HepG2 (cell line): ENCODE measurements at regions not wholly inside any gene's neighbourhood (a gene's known extent, or its start where the extent isn't known, plus 50 kb on each side); places are given as distances from the start of the nearest gene placed in this dataset.

Experiments
- ATAC-seq: fragments of 200-7000 bp; cut with Tn5 transposase; 3 replicates; pipeline ENCODE4 v1.9.1; 2020; ENCODE audit warnings: mild to moderate bottlenecking, moderate library complexity
- BruUV-seq: library from RNA; stranded (reverse); fragments of 400-500 nt; replicated peaks from 2 replicates; lab custom pipeline; 2021; lab: Mats Ljungman, UMichigan
- CTCF ChIA-PET: fragments of 300-600 bp; formaldehyde crosslinking; extraction: SDS; loops from one replicate; lab custom pipeline; 2021; ENCODE audit warnings: low total read pairs, inconsistent platforms, low intra/inter-chr PET ratio; lab: Yijun Ruan, JAX
- POLR2A ChIA-PET: fragments of 350-600 bp; sonication (Branson Sonifier 250); formaldehyde crosslinking; loops from one replicate; lab custom pipeline; 2020; ENCODE audit warnings: antibody characterized with exemption, inconsistent platforms; lab: Yijun Ruan, JAX
- DNase-seq: peaks from one replicate; pipeline ENCODE4 v3.0.0-alpha.2; 2015; ENCODE audit warnings: low spot score
- FAIRE-seq: peaks from 3 replicates; lab custom pipeline; 2011; peaks lifted over from hg19 to GRCh38; lab: Jason Lieb, UNC
- H2AFZ ChIP-seq: one replicate; pipeline ENCODE4 v1.6.1; 2011; ENCODE audit warnings: low read length, inconsistent platforms
- H3K27ac ChIP-seq: fragments of 300-600 bp; 3 replicates; pipeline ENCODE4 v1.8.0; 2011; ENCODE audit warnings: mixed run types, mild to moderate bottlenecking, mixed read lengths, low read length, inconsistent platforms; ENCODE audit not compliant: insufficient read depth; ENCODE audit errors: extremely low read length
- H3K27me3 ChIP-seq, 2 experiments: fragments of 200-600 bp in 1 of 2; 2 replicates in 1 of 2; 3 replicates in 1 of 2; pipeline versions ENCODE4 v1.6.0 to v1.8.0; 2011; ENCODE audit warnings: low read length in 2 of 2, mild to moderate bottlenecking in 2 of 2, moderate library complexity in 2 of 2, inconsistent platforms in 1 of 2; ENCODE audit not compliant: insufficient read depth in 2 of 2, control insufficient read depth in 1 of 2
- H3K36me3 ChIP-seq, 2 experiments: fragments of 200-600 bp in 1 of 2; replicated peaks in 1 of 2; 2 replicates in 1 of 2; 3 replicates in 1 of 2; pipeline versions ENCODE4 v1.5.1 to v1.8.0; 2011; ENCODE audit warnings: low read length in 2 of 2, inconsistent platforms in 1 of 2; ENCODE audit not compliant: insufficient read depth in 2 of 2, control insufficient read depth in 1 of 2
- H3K4me1 ChIP-seq: 2 replicates; pipeline ENCODE4 v1.5.1; 2012; ENCODE audit warnings: low read length, inconsistent platforms; ENCODE audit not compliant: insufficient read depth
- H3K4me2 ChIP-seq: 2 replicates; pipeline ENCODE4 v1.6.0; 2011; ENCODE audit warnings: low read depth, low read length, inconsistent platforms
- H3K4me3 ChIP-seq, 3 experiments: fragments of 200-600 bp in 1 of 3; sonication (generic), shearing (Covaris generic) in 1 of 3; replicated peaks in 1 of 3; 2 replicates each; pipeline ENCODE4 v1.5.1; 2011 to 2016; ENCODE audit warnings: low read length in 3 of 3, inconsistent platforms in 2 of 3, low read depth in 2 of 3, mild to moderate bottlenecking in 2 of 3, control low read depth in 1 of 3, mixed read lengths in 1 of 3; ENCODE audit not compliant: insufficient read depth in 1 of 3
- H3K79me2 ChIP-seq: one replicate; pipeline ENCODE4 v1.6.1; 2011; ENCODE audit warnings: low read length, inconsistent platforms; ENCODE audit not compliant: insufficient read depth
- H3K9ac ChIP-seq: 2 replicates; pipeline ENCODE4 v1.6.0; 2011; ENCODE audit warnings: mild to moderate bottlenecking, low read depth, low read length, inconsistent platforms; ENCODE audit not compliant: insufficient read depth
- H3K9me3 ChIP-seq: 2 replicates; pipeline ENCODE4 v1.5.1; 2012; ENCODE audit warnings: mild to moderate bottlenecking, low read length
- H4K20me1 ChIP-seq: 2 replicates; pipeline ENCODE4 v1.6.0; 2011; ENCODE audit warnings: inconsistent platforms, mild to moderate bottlenecking, low read length, moderate library complexity; ENCODE audit not compliant: insufficient read depth
- ARID2 ChIP-seq: sonication (generic); formaldehyde crosslinking; IDR thresholded peaks from 2 replicates; pipeline ENCODE4 v1.8.1; 2022; ENCODE audit warnings: mild to moderate bottlenecking, missing genetic modification reagents, borderline replicate concordance
- GTF3A ChIP-seq: sonication (generic); formaldehyde crosslinking; conservative IDR thresholded peaks from 2 replicates; pipeline ENCODE4 v1.4.0; 2020; ENCODE audit warnings: mild to moderate bottlenecking, missing genetic modification reagents
- MBNL3 ChIP-seq: fragments of 250-450 bp; sonication (Bioruptor Pico); conservative IDR thresholded peaks from 2 replicates; pipeline ENCODE4 v1.8.0; 2022; ENCODE audit warnings: mild to moderate bottlenecking, inconsistent platforms
- RXRA ChIP-seq: sonication (generic); formaldehyde crosslinking; IDR thresholded peaks from 2 replicates; pipeline ENCODE4 v1.5.1; 2020; ENCODE audit warnings: missing genetic modification reagents
- SMYD3 ChIP-seq: sonication (generic); formaldehyde crosslinking; IDR thresholded peaks from 2 replicates; pipeline ENCODE4 v1.8.1; 2023; ENCODE audit warnings: mild to moderate bottlenecking, missing genetic modification reagents
- SYNCRIP ChIP-seq: fragments of 200-400 bp; formaldehyde crosslinking; IDR thresholded peaks from 2 replicates; pipeline ENCODE4 v1.6.1; 2018; ENCODE audit warnings: mild to moderate bottlenecking, low read depth, low read length; ENCODE audit not compliant: insufficient read depth
- TEAD3 ChIP-seq: optimal IDR thresholded peaks from 2 replicates; pipeline ENCODE3; 2016; ENCODE audit warnings: borderline replicate concordance
- WIZ ChIP-seq: sonication (generic); formaldehyde crosslinking; IDR thresholded peaks from 2 replicates; pipeline ENCODE4 v1.5.1; 2020; ENCODE audit warnings: mild to moderate bottlenecking, missing genetic modification reagents
- ZIK1 ChIP-seq: sonication (generic); formaldehyde crosslinking; IDR thresholded peaks from 2 replicates; pipeline ENCODE4 v1.5.0; 2020; ENCODE audit warnings: mild to moderate bottlenecking, low read depth, missing genetic modification reagents, borderline replicate concordance
- ZNF138 ChIP-seq: sonication (generic); formaldehyde crosslinking; IDR thresholded peaks from 2 replicates; pipeline ENCODE4 v1.5.0; 2020; ENCODE audit warnings: mild to moderate bottlenecking, low read depth, missing genetic modification reagents
- ZNF207 ChIP-seq: fragments of 450-650 bp; IDR thresholded peaks from 2 replicates; pipeline ENCODE4 v1.6.1; 2016; ENCODE audit warnings: antibody characterized with exemption, borderline replicate concordance
- ZNF547 ChIP-seq: sonication (generic); formaldehyde crosslinking; IDR thresholded peaks from 2 replicates; pipeline ENCODE4 v1.5.1; 2020; ENCODE audit warnings: mild to moderate bottlenecking, missing genetic modification reagents
- ZNF570 ChIP-seq: sonication (generic); formaldehyde crosslinking; IDR thresholded peaks from 2 replicates; pipeline ENCODE4 v1.4.0; 2020; ENCODE audit warnings: mild to moderate bottlenecking, missing genetic modification reagents, borderline replicate concordance
- ZNF644 ChIP-seq: IDR thresholded peaks from 2 replicates; pipeline ENCODE4 v1.6.1; 2016; ENCODE audit warnings: low read depth
- WGBS: methylation state at CpG from one replicate; pipeline ENCODE4 v1.1.6; 2017; ENCODE audit warnings: low lambda C conversion rate; 5-methylcytosine and 5-hydroxymethylcytosine counted together
- in situ Hi-C: cut with HindIII; loops from 2 replicates; pipeline ENCODE4 v1.10.0; 2017; ENCODE audit warnings: low pct_unique_long_range_greater_than_20kb; ENCODE audit not compliant: extremely low pct_ligation_motif_present
- intact Hi-C: fragments of 100-400 bp; cut with micrococcal nuclease; formaldehyde crosslinking; loops from one replicate; pipeline ENCODE4 v1.10.0; 2022; ENCODE audit not compliant: unreplicated experiment
- TF ChIP-seq, protein P1 (sequence below): sonication (generic); formaldehyde crosslinking; IDR thresholded peaks from 2 replicates; pipeline ENCODE4 v1.5.0; 2020; ENCODE audit warnings: missing genetic modification reagents
- TF ChIP-seq, protein P2 (sequence below): sonication (generic); formaldehyde crosslinking; IDR thresholded peaks from 2 replicates; pipeline ENCODE4 v1.4.0; 2020; ENCODE audit warnings: missing genetic modification reagents
- TF ChIP-seq, protein P3 (sequence below): IDR thresholded peaks from 2 replicates; pipeline ENCODE4 v1.6.1; 2018; ENCODE audit warnings: missing genetic modification reagents, mild to moderate bottlenecking, missing compliant biosample characterization

DNA sequence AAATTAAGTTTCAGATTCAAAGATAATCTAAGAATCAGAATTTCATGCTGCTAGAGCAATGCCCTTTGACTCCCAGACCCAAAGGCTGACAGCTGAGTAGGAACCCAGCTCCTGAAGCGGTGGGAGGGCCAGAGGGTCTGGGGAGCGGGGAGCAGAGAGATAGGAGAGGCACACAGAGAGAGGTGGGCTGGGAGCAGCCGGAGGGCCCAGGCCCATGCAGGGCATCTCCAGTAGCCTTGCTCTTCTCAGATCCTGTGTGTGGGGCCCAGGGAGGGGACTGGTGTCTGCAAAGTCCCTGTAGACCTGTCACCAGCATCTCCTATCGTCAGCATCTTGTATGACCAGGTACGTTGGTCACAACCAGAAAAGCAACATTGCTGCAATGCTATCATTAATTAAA is 75.3 kb upstream of the OLFM1 start:
- Histone ChIP-seq H3K4me2 (no peak overlapping the region), H3K4me1 (no peaks in the 10 kb centered on the region), H3K79me2 (no peaks in the 10 kb centered on the region), H2AFZ (no peak overlapping the region), H3K9ac (no peak overlapping the region), H3K27ac (no peak overlapping the region), H3K4me3 (no peak overlapping the region), H3K9me3 (no peaks in the 10 kb centered on the region), H3K27me3 (peaks cover 7 to 61% of the 10 kb centered on the region in 2 experiments; a peak in 3 of 5 replicates), H3K36me3 (no peaks in the 10 kb centered on the region), H4K20me1 (no peaks in the 10 kb centered on the region)
- ChIA-PET POLR2A (no interaction called here), CTCF (no interaction called here)
- intact Hi-C loops (no loop called here), in situ Hi-C loops (no loop called here)
- DNase-seq (no peak), ATAC-seq (no peak), FAIRE-seq (no peak)
- TF ChIP-seq WIZ (CRISPR knock-in tag) (no peak), RXRA (no peak), SYNCRIP (no peak)
- BruUV-seq = no TSS peak
- WGBS = 13% methylated on average over 5 of the region's 5 CpGs

DNA sequence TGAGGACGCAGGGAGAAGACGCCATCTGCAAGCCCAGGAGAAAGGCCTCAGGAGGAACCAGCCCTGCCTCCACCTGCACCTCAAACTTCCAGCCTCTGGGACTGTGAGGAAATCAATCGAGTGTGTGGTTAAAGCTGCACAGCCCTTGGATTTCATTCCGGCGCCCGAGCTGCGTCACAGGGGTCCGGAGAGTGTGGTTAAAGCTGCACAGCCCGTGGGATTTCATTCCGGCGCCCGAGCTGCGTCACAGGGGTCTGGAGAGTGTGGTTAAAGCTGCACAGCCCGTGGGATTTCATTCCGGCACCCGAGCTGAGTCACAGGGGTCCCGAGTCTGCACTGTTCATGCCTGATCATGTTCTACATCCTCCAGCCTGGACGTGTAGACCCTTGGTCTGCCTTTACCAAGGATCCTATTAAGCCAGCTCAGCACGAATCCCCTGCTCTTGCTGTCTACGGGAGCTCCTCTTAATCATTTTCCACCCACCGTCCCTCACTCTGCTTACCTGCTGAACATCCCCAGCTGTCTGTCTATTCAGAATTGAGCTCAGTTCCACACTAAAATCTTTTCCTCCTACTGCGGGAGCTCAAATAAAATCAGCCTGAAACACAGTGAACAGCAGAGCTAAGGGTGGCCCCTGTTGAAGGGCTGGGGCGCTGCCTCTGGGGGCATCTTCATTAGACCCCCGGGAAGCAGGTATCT is 73.0 kb upstream of the OLFM1 start:
- no peaks in the 10 kb centered on the region for H3K9me3 ChIP-seq
- no TSS peak for BruUV-seq
- intact Hi-C loops (no loop called here), in situ Hi-C loops (no loop called here)
- no peaks in the 10 kb centered on the region for H3K4me1 ChIP-seq
- ChIA-PET POLR2A (no interaction called here), CTCF (no interaction called here)
- H3K4me2 ChIP-seq = no peak overlapping the region
- H3K4me3 ChIP-seq = no peak overlapping the region
- no peak overlapping the region for H3K9ac ChIP-seq
- WGBS = 9% methylated on average over 7 of the region's 24 CpGs
- ATAC-seq = no peak
- DNase-seq = no peak
- H3K27me3 ChIP-seq = peaks cover 7 to 46% of the 10 kb centered on the region in 2 experiments; a peak in 3 of 5 replicates
- H3K79me2 ChIP-seq = no peaks in the 10 kb centered on the region
- FAIRE-seq = no peak
- H2AFZ ChIP-seq = no peak overlapping the region
- no peak overlapping the region for H3K27ac ChIP-seq
- no peaks in the 10 kb centered on the region for H3K36me3 ChIP-seq
- H4K20me1 ChIP-seq = no peaks in the 10 kb centered on the region
- TF ChIP-seq, protein P1, sequence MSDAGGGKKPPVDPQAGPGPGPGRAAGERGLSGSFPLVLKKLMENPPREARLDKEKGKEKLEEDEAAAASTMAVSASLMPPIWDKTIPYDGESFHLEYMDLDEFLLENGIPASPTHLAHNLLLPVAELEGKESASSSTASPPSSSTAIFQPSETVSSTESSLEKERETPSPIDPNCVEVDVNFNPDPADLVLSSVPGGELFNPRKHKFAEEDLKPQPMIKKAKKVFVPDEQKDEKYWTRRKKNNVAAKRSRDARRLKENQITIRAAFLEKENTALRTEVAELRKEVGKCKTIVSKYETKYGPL (CRISPR knock-in tag) = no peak
- no peak for TF ChIP-seq ZNF138 (CRISPR knock-in tag)
- TF ChIP-seq, protein P2, sequence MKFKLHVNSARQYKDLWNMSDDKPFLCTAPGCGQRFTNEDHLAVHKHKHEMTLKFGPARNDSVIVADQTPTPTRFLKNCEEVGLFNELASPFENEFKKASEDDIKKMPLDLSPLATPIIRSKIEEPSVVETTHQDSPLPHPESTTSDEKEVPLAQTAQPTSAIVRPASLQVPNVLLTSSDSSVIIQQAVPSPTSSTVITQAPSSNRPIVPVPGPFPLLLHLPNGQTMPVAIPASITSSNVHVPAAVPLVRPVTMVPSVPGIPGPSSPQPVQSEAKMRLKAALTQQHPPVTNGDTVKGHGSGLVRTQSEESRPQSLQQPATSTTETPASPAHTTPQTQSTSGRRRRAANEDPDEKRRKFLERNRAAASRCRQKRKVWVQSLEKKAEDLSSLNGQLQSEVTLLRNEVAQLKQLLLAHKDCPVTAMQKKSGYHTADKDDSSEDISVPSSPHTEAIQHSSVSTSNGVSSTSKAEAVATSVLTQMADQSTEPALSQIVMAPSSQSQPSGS (CRISPR knock-in tag) = no peak
- TF ChIP-seq TEAD3 (CRISPR knock-in tag) = no peak
- TF ChIP-seq ZNF570 = no peak
- no peak for TF ChIP-seq MBNL3
- no peak for TF ChIP-seq ARID2 (CRISPR knock-in tag)
- no peak for TF ChIP-seq ZIK1 (CRISPR knock-in tag)
- TF ChIP-seq, protein P3, sequence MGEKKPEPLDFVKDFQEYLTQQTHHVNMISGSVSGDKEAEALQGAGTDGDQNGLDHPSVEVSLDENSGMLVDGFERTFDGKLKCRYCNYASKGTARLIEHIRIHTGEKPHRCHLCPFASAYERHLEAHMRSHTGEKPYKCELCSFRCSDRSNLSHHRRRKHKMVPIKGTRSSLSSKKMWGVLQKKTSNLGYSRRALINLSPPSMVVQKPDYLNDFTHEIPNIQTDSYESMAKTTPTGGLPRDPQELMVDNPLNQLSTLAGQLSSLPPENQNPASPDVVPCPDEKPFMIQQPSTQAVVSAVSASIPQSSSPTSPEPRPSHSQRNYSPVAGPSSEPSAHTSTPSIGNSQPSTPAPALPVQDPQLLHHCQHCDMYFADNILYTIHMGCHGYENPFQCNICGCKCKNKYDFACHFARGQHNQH (CRISPR knock-in tag) = no peak
- no peak for TF ChIP-seq SMYD3 (CRISPR knock-in tag)
- no peak for TF ChIP-seq ZNF547 (CRISPR knock-in tag)
- TF ChIP-seq ZNF644 = no peak
- no peak for TF ChIP-seq GTF3A
- no peak for TF ChIP-seq ZNF207
